H1 (cell line): ENCODE measurements at regions not wholly inside any gene's neighbourhood (a gene's known extent, or its start where the extent isn't known, plus 50 kb on each side); places are given as distances from the start of the nearest gene placed in this dataset.

Experiments
- JUN ChIP-seq: IDR thresholded peaks from 2 replicates; pipeline ENCODE4 v1.6.1; 2011; ENCODE audit warnings: low read depth, mild to moderate bottlenecking, improper control_type of control experiment, low read length
- MAFK ChIP-seq: IDR thresholded peaks from 2 replicates; pipeline ENCODE4 v1.6.1; 2012; ENCODE audit warnings: low read depth, mild to moderate bottlenecking, improper control_type of control experiment, low read length
- SIX5 ChIP-seq: IDR thresholded peaks from 2 replicates; pipeline ENCODE4 v1.6.1; 2011; ENCODE audit warnings: mild to moderate bottlenecking, low read depth, low read length
- TF ChIP-seq, protein P1 (sequence below): fragments of 300-600 bp; sonication (generic); IDR thresholded peaks from 2 replicates; pipeline ENCODE4 v1.7.1; 2012; ENCODE audit warnings: low read length, moderate library complexity, mild to moderate bottlenecking, inconsistent platforms; ENCODE audit not compliant: insufficient replicate concordance
- TF ChIP-seq, protein P2 (sequence below): IDR thresholded peaks from 2 replicates; pipeline ENCODE4 v1.6.1; 2012; ENCODE audit warnings: inconsistent platforms

DNA sequence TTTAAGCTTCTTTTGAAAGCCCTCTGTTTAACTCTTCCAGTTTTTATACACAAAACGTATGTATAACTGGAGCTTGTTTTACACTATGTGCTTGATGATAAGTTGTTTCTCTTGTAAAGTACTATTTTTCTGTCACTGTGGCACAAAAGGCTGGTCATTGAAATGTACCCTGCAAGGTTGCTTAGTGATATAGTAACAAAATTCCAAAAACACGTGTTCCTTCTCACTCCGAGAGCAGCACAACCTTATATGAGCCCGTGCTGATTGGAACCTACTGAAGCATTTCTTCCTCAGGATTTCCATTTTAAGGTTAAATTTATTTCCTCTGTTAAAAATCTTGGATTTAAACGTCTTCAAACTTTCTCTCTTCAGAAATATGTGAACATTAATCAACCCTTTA, 772.9 kb upstream of the TENM3 start (continued):
- TF ChIP-seq, protein P1, sequence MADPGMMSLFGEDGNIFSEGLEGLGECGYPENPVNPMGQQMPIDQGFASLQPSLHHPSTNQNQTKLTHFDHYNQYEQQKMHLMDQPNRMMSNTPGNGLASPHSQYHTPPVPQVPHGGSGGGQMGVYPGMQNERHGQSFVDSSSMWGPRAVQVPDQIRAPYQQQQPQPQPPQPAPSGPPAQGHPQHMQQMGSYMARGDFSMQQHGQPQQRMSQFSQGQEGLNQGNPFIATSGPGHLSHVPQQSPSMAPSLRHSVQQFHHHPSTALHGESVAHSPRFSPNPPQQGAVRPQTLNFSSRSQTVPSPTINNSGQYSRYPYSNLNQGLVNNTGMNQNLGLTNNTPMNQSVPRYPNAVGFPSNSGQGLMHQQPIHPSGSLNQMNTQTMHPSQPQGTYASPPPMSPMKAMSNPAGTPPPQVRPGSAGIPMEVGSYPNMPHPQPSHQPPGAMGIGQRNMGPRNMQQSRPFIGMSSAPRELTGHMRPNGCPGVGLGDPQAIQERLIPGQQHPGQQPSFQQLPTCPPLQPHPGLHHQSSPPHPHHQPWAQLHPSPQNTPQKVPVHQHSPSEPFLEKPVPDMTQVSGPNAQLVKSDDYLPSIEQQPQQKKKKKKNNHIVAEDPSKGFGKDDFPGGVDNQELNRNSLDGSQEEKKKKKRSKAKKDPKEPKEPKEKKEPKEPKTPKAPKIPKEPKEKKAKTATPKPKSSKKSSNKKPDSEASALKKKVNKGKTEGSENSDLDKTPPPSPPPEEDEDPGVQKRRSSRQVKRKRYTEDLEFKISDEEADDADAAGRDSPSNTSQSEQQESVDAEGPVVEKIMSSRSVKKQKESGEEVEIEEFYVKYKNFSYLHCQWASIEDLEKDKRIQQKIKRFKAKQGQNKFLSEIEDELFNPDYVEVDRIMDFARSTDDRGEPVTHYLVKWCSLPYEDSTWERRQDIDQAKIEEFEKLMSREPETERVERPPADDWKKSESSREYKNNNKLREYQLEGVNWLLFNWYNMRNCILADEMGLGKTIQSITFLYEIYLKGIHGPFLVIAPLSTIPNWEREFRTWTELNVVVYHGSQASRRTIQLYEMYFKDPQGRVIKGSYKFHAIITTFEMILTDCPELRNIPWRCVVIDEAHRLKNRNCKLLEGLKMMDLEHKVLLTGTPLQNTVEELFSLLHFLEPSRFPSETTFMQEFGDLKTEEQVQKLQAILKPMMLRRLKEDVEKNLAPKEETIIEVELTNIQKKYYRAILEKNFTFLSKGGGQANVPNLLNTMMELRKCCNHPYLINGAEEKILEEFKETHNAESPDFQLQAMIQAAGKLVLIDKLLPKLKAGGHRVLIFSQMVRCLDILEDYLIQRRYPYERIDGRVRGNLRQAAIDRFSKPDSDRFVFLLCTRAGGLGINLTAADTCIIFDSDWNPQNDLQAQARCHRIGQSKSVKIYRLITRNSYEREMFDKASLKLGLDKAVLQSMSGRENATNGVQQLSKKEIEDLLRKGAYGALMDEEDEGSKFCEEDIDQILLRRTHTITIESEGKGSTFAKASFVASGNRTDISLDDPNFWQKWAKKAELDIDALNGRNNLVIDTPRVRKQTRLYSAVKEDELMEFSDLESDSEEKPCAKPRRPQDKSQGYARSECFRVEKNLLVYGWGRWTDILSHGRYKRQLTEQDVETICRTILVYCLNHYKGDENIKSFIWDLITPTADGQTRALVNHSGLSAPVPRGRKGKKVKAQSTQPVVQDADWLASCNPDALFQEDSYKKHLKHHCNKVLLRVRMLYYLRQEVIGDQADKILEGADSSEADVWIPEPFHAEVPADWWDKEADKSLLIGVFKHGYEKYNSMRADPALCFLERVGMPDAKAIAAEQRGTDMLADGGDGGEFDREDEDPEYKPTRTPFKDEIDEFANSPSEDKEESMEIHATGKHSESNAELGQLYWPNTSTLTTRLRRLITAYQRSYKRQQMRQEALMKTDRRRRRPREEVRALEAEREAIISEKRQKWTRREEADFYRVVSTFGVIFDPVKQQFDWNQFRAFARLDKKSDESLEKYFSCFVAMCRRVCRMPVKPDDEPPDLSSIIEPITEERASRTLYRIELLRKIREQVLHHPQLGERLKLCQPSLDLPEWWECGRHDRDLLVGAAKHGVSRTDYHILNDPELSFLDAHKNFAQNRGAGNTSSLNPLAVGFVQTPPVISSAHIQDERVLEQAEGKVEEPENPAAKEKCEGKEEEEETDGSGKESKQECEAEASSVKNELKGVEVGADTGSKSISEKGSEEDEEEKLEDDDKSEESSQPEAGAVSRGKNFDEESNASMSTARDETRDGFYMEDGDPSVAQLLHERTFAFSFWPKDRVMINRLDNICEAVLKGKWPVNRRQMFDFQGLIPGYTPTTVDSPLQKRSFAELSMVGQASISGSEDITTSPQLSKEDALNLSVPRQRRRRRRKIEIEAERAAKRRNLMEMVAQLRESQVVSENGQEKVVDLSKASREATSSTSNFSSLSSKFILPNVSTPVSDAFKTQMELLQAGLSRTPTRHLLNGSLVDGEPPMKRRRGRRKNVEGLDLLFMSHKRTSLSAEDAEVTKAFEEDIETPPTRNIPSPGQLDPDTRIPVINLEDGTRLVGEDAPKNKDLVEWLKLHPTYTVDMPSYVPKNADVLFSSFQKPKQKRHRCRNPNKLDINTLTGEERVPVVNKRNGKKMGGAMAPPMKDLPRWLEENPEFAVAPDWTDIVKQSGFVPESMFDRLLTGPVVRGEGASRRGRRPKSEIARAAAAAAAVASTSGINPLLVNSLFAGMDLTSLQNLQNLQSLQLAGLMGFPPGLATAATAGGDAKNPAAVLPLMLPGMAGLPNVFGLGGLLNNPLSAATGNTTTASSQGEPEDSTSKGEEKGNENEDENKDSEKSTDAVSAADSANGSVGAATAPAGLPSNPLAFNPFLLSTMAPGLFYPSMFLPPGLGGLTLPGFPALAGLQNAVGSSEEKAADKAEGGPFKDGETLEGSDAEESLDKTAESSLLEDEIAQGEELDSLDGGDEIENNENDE, result no peak
- no peak for TF ChIP-seq MAFK
- no peak for TF ChIP-seq JUN
- TF ChIP-seq, protein P2, sequence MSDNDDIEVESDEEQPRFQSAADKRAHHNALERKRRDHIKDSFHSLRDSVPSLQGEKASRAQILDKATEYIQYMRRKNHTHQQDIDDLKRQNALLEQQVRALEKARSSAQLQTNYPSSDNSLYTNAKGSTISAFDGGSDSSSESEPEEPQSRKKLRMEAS, result no peak
- no peak for TF ChIP-seq SIX5
- TF ChIP-seq, all 59 proteins: peak for 0
